ENCODE measurements at regions not wholly inside any gene's neighbourhood (a gene's known extent, or its start where the extent isn't known, plus 50 kb on each side); places are given as distances from the start of the nearest gene placed in this dataset.
"Not testable (repeated sequence)": the region's sequence is repeated elsewhere in the genome, so short reads cannot be mapped to it uniquely, and the experiment has no call there.

GRCh38 chr4:28093071-28093470 lies 1232.4 kb downstream of the STIM2 start:
- H3K4me1 ChIP-seq (ENCODE audit: control insufficient read depth, insufficient read depth, low read length): no peaks in the 10 kb centered on the region
- no peaks in the 10 kb centered on the region for H3K36me3 ChIP-seq (ENCODE audit: control insufficient read depth, insufficient read depth, low read length, severe bottlenecking)
- no peak for DNase-seq (ENCODE audit: low read depth)
- no peaks in the 10 kb centered on the region for H3K9me3 ChIP-seq (ENCODE audit: control insufficient read depth, low read length)
- no peaks in the 10 kb centered on the region for H3K27me3 ChIP-seq (replicated peaks; ENCODE audit: control insufficient read depth, insufficient read depth, low read length)
- no peak overlapping the region for H3K4me3 ChIP-seq (ENCODE audit: low read length)
- no peak overlapping the region for H3K9ac ChIP-seq (ENCODE audit: low read length)

DNA sequence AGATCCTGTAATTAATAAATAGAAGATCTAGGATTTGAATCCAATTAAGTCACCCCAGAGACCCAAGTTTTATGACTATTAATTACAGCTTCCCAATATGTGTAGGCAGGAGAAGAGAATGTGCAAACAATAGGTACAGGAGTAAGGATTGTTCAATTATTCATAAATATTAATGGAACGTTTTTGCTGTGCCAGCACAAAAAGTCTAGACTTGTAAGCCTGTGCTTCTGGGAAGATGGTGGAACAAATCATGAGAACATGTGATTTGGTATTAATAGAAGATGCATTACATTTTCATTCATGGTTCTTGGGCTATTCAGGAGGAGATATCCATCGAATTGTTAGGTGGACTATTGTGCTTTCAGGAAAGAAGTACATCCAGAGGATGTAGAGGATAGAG lies 1240.9 kb downstream of the STIM2 start:
- no peak overlapping the region for H3K9ac ChIP-seq (ENCODE audit: low read length)
- no peak for DNase-seq (ENCODE audit: low read depth)
- H3K27me3 ChIP-seq (replicated peaks; ENCODE audit: control insufficient read depth, insufficient read depth, low read length): no peaks in the 10 kb centered on the region
- no peak overlapping the region for H3K4me3 ChIP-seq (ENCODE audit: low read length)
- no peaks in the 10 kb centered on the region for H3K9me3 ChIP-seq (ENCODE audit: control insufficient read depth, low read length)
- no peaks in the 10 kb centered on the region for H3K36me3 ChIP-seq (ENCODE audit: control insufficient read depth, insufficient read depth, low read length, severe bottlenecking)
- H3K4me1 ChIP-seq (ENCODE audit: control insufficient read depth, insufficient read depth, low read length): no peaks in the 10 kb centered on the region

- no peaks in the 10 kb centered on the region for H3K4me1 ChIP-seq (ENCODE audit: control insufficient read depth, insufficient read depth, low read length)
- no peaks in the 10 kb centered on the region for H3K9me3 ChIP-seq (ENCODE audit: control insufficient read depth, low read length)
- no peaks in the 10 kb centered on the region for H3K27me3 ChIP-seq (replicated peaks; ENCODE audit: control insufficient read depth, insufficient read depth, low read length)
- H3K4me3 ChIP-seq (ENCODE audit: low read length): no peak overlapping the region
- H3K36me3 ChIP-seq (ENCODE audit: control insufficient read depth, insufficient read depth, low read length, severe bottlenecking): no peaks in the 10 kb centered on the region
- H3K9ac ChIP-seq (ENCODE audit: low read length): no peak overlapping the region
- no peak for DNase-seq (ENCODE audit: low read depth)
Observed at GRCh38 chr4:28105271-28105859, 1244.7 kb downstream of the STIM2 start.

DNA sequence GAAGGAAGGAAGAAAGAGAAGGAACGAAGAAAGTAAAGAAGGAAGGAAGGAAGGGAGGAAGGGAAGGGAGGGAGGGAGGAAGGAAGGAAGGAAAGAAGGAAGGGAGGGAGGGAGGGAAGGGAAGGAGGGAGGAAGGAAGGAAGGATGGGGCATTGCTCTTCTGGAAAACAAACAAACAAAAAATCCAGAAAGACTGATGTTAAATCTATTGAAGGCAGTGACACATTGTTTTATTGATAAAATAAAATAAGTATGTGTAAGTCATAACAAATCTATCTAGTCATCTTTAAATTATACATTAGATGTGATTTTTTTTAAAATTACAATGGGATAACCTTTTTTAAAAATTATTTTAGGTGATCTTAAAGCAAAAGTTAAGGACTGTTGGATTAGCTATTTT lies 1245.5 kb downstream of the STIM2 start:
- no peaks in the 10 kb centered on the region for H3K36me3 ChIP-seq (ENCODE audit: control insufficient read depth, insufficient read depth, low read length, severe bottlenecking)
- H3K9me3 ChIP-seq (ENCODE audit: control insufficient read depth, low read length): no peaks in the 10 kb centered on the region
- no peak overlapping the region for H3K4me3 ChIP-seq (ENCODE audit: low read length)
- no peak overlapping the region for H3K9ac ChIP-seq (ENCODE audit: low read length)
- no peaks in the 10 kb centered on the region for H3K27me3 ChIP-seq (replicated peaks; ENCODE audit: control insufficient read depth, insufficient read depth, low read length)
- DNase-seq (ENCODE audit: low read depth): no peak
- H3K4me1 ChIP-seq (ENCODE audit: control insufficient read depth, insufficient read depth, low read length): no peaks in the 10 kb centered on the region

- H3K9ac ChIP-seq (ENCODE audit: low read length): no peak overlapping the region
- H3K9me3 ChIP-seq (ENCODE audit: control insufficient read depth, low read length): no peaks in the 10 kb centered on the region
- H3K4me3 ChIP-seq (ENCODE audit: low read length): no peak overlapping the region
- no peak for DNase-seq (ENCODE audit: low read depth)
- H3K4me1 ChIP-seq (ENCODE audit: control insufficient read depth, insufficient read depth, low read length): no peaks in the 10 kb centered on the region
- H3K36me3 ChIP-seq (ENCODE audit: control insufficient read depth, insufficient read depth, low read length, severe bottlenecking): no peaks in the 10 kb centered on the region
- H3K27me3 ChIP-seq (replicated peaks; ENCODE audit: control insufficient read depth, insufficient read depth, low read length): no peaks in the 10 kb centered on the region
Observed at GRCh38 chr4:28109801-28110200, 1249.2 kb downstream of the STIM2 start.

GRCh38 chr4:28112691-28113335 lies 1252.2 kb downstream of the STIM2 start:
- H3K27me3 ChIP-seq (replicated peaks; ENCODE audit: control insufficient read depth, insufficient read depth, low read length); H3K4me1 ChIP-seq (ENCODE audit: control insufficient read depth, insufficient read depth, low read length); DNase-seq (ENCODE audit: low read depth); H3K36me3 ChIP-seq (ENCODE audit: control insufficient read depth, insufficient read depth, low read length, severe bottlenecking); H3K9me3 ChIP-seq (ENCODE audit: control insufficient read depth, low read length); H3K4me3 ChIP-seq (ENCODE audit: low read length); H3K9ac ChIP-seq (ENCODE audit: low read length): not testable (repeated sequence)

DNA sequence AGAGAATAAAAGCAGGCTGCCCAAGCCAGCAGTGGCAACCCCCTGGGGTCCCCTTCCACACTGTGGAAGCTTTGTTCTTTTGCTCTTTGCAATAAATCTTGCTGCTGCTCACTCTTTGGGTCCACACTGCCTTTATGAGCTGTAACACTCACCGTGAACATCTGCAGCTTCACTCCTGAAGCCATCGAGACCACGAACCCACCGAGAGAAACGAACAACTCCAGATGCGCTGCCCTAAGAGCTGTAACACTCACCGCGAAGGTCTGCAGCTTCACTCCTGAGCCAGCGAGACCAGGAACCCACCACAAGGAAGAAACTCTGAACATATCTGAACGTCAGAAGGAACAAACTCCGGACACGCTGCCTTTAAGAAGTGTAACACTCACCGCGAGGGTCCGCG lies 1252.9 kb downstream of the STIM2 start:
- not testable (repeated sequence) for H3K27me3 ChIP-seq (replicated peaks; ENCODE audit: control insufficient read depth, insufficient read depth, low read length); H3K9ac ChIP-seq (ENCODE audit: low read length); H3K4me1 ChIP-seq (ENCODE audit: control insufficient read depth, insufficient read depth, low read length); DNase-seq (ENCODE audit: low read depth); H3K9me3 ChIP-seq (ENCODE audit: control insufficient read depth, low read length); H3K4me3 ChIP-seq (ENCODE audit: low read length); H3K36me3 ChIP-seq (ENCODE audit: control insufficient read depth, insufficient read depth, low read length, severe bottlenecking)

GRCh38 chr4:28116526-28117083 lies 1256.0 kb downstream of the STIM2 start:
- not testable (repeated sequence) for DNase-seq (ENCODE audit: low read depth); H3K9me3 ChIP-seq (ENCODE audit: control insufficient read depth, low read length); H3K4me3 ChIP-seq (ENCODE audit: low read length); H3K4me1 ChIP-seq (ENCODE audit: control insufficient read depth, insufficient read depth, low read length); H3K27me3 ChIP-seq (replicated peaks; ENCODE audit: control insufficient read depth, insufficient read depth, low read length); H3K36me3 ChIP-seq (ENCODE audit: control insufficient read depth, insufficient read depth, low read length, severe bottlenecking); H3K9ac ChIP-seq (ENCODE audit: low read length)

- Histone ChIP-seq H3K27me3 (replicated peaks; ENCODE audit: control insufficient read depth, insufficient read depth, low read length) (no peaks in the 10 kb centered on the region), H3K4me1 (ENCODE audit: control insufficient read depth, insufficient read depth, low read length) (no peaks in the 10 kb centered on the region), H3K9me3 (ENCODE audit: control insufficient read depth, low read length) (no peaks in the 10 kb centered on the region), H3K36me3 (ENCODE audit: control insufficient read depth, insufficient read depth, low read length, severe bottlenecking) (no peaks in the 10 kb centered on the region), H3K9ac (ENCODE audit: low read length) (no peak overlapping the region), H3K4me3 (ENCODE audit: low read length) (no peak overlapping the region)
- DNase-seq (ENCODE audit: low read depth): no peak
Observed at GRCh38 chr4:28117084-28117682, 1256.5 kb downstream of the STIM2 start.

- no peaks in the 10 kb centered on the region for H3K27me3 ChIP-seq (replicated peaks; ENCODE audit: control insufficient read depth, insufficient read depth, low read length)
- H3K9ac ChIP-seq (ENCODE audit: low read length): no peak overlapping the region
- no peak for DNase-seq (ENCODE audit: low read depth)
- no peaks in the 10 kb centered on the region for H3K4me1 ChIP-seq (ENCODE audit: control insufficient read depth, insufficient read depth, low read length)
- no peaks in the 10 kb centered on the region for H3K36me3 ChIP-seq (ENCODE audit: control insufficient read depth, insufficient read depth, low read length, severe bottlenecking)
- H3K9me3 ChIP-seq (ENCODE audit: control insufficient read depth, low read length): no peaks in the 10 kb centered on the region
- no peak overlapping the region for H3K4me3 ChIP-seq (ENCODE audit: low read length)
Observed at GRCh38 chr4:28146191-28146590, 1285.5 kb downstream of the STIM2 start.

DNA sequence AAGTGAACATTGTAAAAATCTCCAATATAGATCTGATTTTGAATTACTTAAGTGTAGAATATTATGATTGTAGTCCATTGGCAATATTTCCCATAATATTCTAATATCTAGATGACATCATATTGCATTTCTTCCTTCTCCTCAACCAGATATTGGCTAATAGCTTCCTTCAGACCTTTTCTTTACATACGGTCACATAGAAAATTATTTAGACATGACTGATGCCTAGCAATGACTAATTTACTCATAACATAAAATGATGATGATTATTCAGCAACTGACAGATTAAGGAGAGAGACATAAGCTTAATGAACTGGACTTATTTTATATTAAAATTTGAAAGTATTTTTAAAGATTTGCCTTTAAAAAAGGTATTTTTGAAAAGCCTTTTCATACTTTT lies 1287.6 kb downstream of the STIM2 start:
- H3K4me3 ChIP-seq (ENCODE audit: low read length): no peak overlapping the region
- H3K9me3 ChIP-seq (ENCODE audit: control insufficient read depth, low read length): no peaks in the 10 kb centered on the region
- no peak for DNase-seq (ENCODE audit: low read depth)
- H3K27me3 ChIP-seq (replicated peaks; ENCODE audit: control insufficient read depth, insufficient read depth, low read length): no peaks in the 10 kb centered on the region
- H3K9ac ChIP-seq (ENCODE audit: low read length): no peak overlapping the region
- no peaks in the 10 kb centered on the region for H3K36me3 ChIP-seq (ENCODE audit: control insufficient read depth, insufficient read depth, low read length, severe bottlenecking)
- no peaks in the 10 kb centered on the region for H3K4me1 ChIP-seq (ENCODE audit: control insufficient read depth, insufficient read depth, low read length)

Measured in adipocyte (in vitro differentiated cells).